ENCODE measurements at regions not wholly inside any gene's neighbourhood (a gene's known extent, or its start where the extent isn't known, plus 50 kb on each side); places are given as distances from the start of the nearest gene placed in this dataset.
A peak's percentile ranks its signal among the peaks of the same experiment; 100 is the strongest.

GRCh38 chr9:121550041-121550440, 50.4 kb upstream of the GGTA1 start:
- intact Hi-C loops (cut with DNase I, micrococcal nuclease) = loop anchor here in 1 of 2 donors (10.0 kb wide), 1 partner anchor 65 kb away; no protein-coding TSS in a partner anchor

GRCh38 chr9:121550569-121551512, 51.2 kb upstream of the GGTA1 start:
- intact Hi-C loops (cut with DNase I, micrococcal nuclease) = loop anchor here in 1 of 2 donors (10.0 kb wide), 1 partner anchor 64 kb away; no protein-coding TSS in a partner anchor
- DNase-seq (peak; percentile 61 to 74), ATAC-seq (peak; percentile 65)

More at GRCh38 chr9:121550041-121550440, 50.4 kb upstream of the GGTA1 start:
- DNase-seq (no peak), ATAC-seq (no peak)

GRCh38 chr9:121551985-121552753, 52.5 kb upstream of the GGTA1 start:
- DNase-seq (no peak), ATAC-seq (no peak)
- intact Hi-C loops (cut with DNase I, micrococcal nuclease) = loop anchor here in 1 of 2 donors (10.0 kb wide), 1 partner anchor 63 kb away; no protein-coding TSS in a partner anchor

GRCh38 chr9:121556082-121556481, 56.4 kb upstream of the GGTA1 start:
- intact Hi-C loops (cut with DNase I, micrococcal nuclease) = loop anchor here in 1 of 2 donors (10.0 kb wide), 1 partner anchor 59 kb away; no protein-coding TSS in a partner anchor
- no peak for DNase-seq
- no peak for ATAC-seq

GRCh38 chr9:121556580-121556979, 56.9 kb upstream of the GGTA1 start:
- intact Hi-C loops (cut with DNase I, micrococcal nuclease) = loop anchor here in 1 of 2 donors (10.0 kb wide), 1 partner anchor 58 kb away; no protein-coding TSS in a partner anchor
- ATAC-seq (peak; percentile 12), DNase-seq (no peak)

GRCh38 chr9:121557581-121558447, 58.2 kb upstream of the GGTA1 start:
- ATAC-seq = peak; percentile 25
- intact Hi-C loops (cut with DNase I, micrococcal nuclease) = loop anchor here in 1 of 2 donors (10.0 kb wide), 1 partner anchor 57 kb away; no protein-coding TSS in a partner anchor

GRCh38 chr9:121558473-121558872, 58.8 kb upstream of the GGTA1 start:
- intact Hi-C loops (cut with DNase I, micrococcal nuclease) = loop anchor here in 1 of 2 donors (10.0 kb wide), 1 partner anchor 56 kb away; no protein-coding TSS in a partner anchor
- DNase-seq (no peak), ATAC-seq (no peak)

More at GRCh38 chr9:121557581-121558447, 58.2 kb upstream of the GGTA1 start:
- peak; percentile 29 to 55 for DNase-seq

GRCh38 chr9:121559183-121559582, 59.5 kb upstream of the GGTA1 start:
- intact Hi-C loops (cut with DNase I, micrococcal nuclease) = loop anchor here in 1 of 2 donors (10.0 kb wide), 1 partner anchor 56 kb away; no protein-coding TSS in a partner anchor
- DNase-seq (no peak), ATAC-seq (no peak)

GRCh38 chr9:121560921-121561320, 61.3 kb upstream of the GGTA1 start:
- DNase-seq = no peak
- no peak for ATAC-seq
- intact Hi-C loops (cut with DNase I, micrococcal nuclease) = no loop called here

GRCh38 chr9:121561385-121562222, 62.0 kb upstream of the GGTA1 start:
- ATAC-seq = no peak
- intact Hi-C loops (cut with DNase I, micrococcal nuclease) = no loop called here
- no peak for DNase-seq

GRCh38 chr9:121562301-121562700, 62.7 kb upstream of the GGTA1 start:
- no peak for ATAC-seq
- no peak for DNase-seq
- intact Hi-C loops (cut with DNase I, micrococcal nuclease) = no loop called here

- ATAC-seq (no peak), DNase-seq (no peak)
- intact Hi-C loops (cut with DNase I, micrococcal nuclease) = no loop called here
Observed at GRCh38 chr9:121563425-121563824, 63.8 kb upstream of the GGTA1 start.

GRCh38 chr9:121563881-121564460, 64.3 kb upstream of the GGTA1 start:
- DNase-seq (no peak), ATAC-seq (no peak)
- intact Hi-C loops (cut with DNase I, micrococcal nuclease) = no loop called here

GRCh38 chr9:121564504-121565260, 65.0 kb upstream of the GGTA1 start:
- ATAC-seq (no peak), DNase-seq (no peak)
- intact Hi-C loops (cut with DNase I, micrococcal nuclease) = no loop called here

- ATAC-seq = no peak
- intact Hi-C loops (cut with DNase I, micrococcal nuclease) = no loop called here
- DNase-seq = peak; percentile 15 to 46
Observed at GRCh38 chr9:121566481-121567465, 67.1 kb upstream of the GGTA1 start.

Data from left colon (tissue), 2 donors.